ENCODE measurements at regions not wholly inside any gene's neighbourhood (a gene's known extent, or its start where the extent isn't known, plus 50 kb on each side); places are given as distances from the start of the nearest gene placed in this dataset.

GRCh38 chr16:65728167-65728566, 606.3 kb upstream of the CDH11 start:
- peaks cover 16% of the 10 kb centered on the region for H3K9me3 Mint-ChIP-seq
- no peak for TF ChIP-seq CTCF (IDR thresholded peaks at IDR 0.05; ENCODE audit: unreplicated experiment)
- no peaks in the 10 kb centered on the region for H3K36me3 Mint-ChIP-seq
- peaks cover 5% of the 10 kb centered on the region for H3K27me3 Mint-ChIP-seq (ENCODE audit: low read depth)
- H3K4me1 Mint-ChIP-seq: peaks cover 33% of the 10 kb centered on the region
- H3K27ac Mint-ChIP-seq: peak overlapping the region; percentile 90
- no peak for DNase-seq (ENCODE audit: low spot score in 2 of 2, unreplicated experiment in 2 of 2)
- no peak overlapping the region for H3K4me3 Mint-ChIP-seq

- no peak for TF ChIP-seq CTCF (IDR thresholded peaks at IDR 0.05; ENCODE audit: unreplicated experiment)
- Mint-ChIP-seq H3K27me3 (ENCODE audit: low read depth) (peaks cover 5% of the 10 kb centered on the region), H3K36me3 (no peaks in the 10 kb centered on the region), H3K4me3 (no peak overlapping the region), H3K9me3 (peaks cover 16% of the 10 kb centered on the region), H3K4me1 (peaks cover 33% of the 10 kb centered on the region), H3K27ac (peak overlapping the region; percentile 84)
- no peak for DNase-seq (ENCODE audit: low spot score in 2 of 2, unreplicated experiment in 2 of 2)
Observed at GRCh38 chr16:65727534-65728137, 605.8 kb upstream of the CDH11 start.

GRCh38 chr16:65725156-65725845, 603.4 kb upstream of the CDH11 start:
- no peak for TF ChIP-seq CTCF (IDR thresholded peaks at IDR 0.05; ENCODE audit: unreplicated experiment)
- no peaks in the 10 kb centered on the region for H3K36me3 Mint-ChIP-seq
- H3K4me1 Mint-ChIP-seq: peaks cover 38% of the 10 kb centered on the region
- H3K4me3 Mint-ChIP-seq: no peak overlapping the region
- DNase-seq (ENCODE audit: low spot score in 2 of 2, unreplicated experiment in 2 of 2): no peak
- peak overlapping the region; percentile 48 for H3K27ac Mint-ChIP-seq
- peaks cover 9% of the 10 kb centered on the region for H3K9me3 Mint-ChIP-seq
- H3K27me3 Mint-ChIP-seq (ENCODE audit: low read depth): peaks cover 2% of the 10 kb centered on the region

- no peaks in the 10 kb centered on the region for H3K9me3 Mint-ChIP-seq
- H3K36me3 Mint-ChIP-seq: no peaks in the 10 kb centered on the region
- no peak overlapping the region for H3K4me3 Mint-ChIP-seq
- no peak for DNase-seq (ENCODE audit: low spot score in 2 of 2, unreplicated experiment in 2 of 2)
- H3K27me3 Mint-ChIP-seq (ENCODE audit: low read depth): no peaks in the 10 kb centered on the region
- TF ChIP-seq CTCF (IDR thresholded peaks at IDR 0.05; ENCODE audit: unreplicated experiment): no peak
- peaks cover 31% of the 10 kb centered on the region for H3K4me1 Mint-ChIP-seq
- H3K27ac Mint-ChIP-seq: no peak overlapping the region
Observed at GRCh38 chr16:65722429-65722828, 600.6 kb upstream of the CDH11 start.

GRCh38 chr16:65717846-65718245, 596.0 kb upstream of the CDH11 start:
- Mint-ChIP-seq H3K4me3 (no peak overlapping the region), H3K4me1 (peaks cover 22% of the 10 kb centered on the region), H3K36me3 (no peaks in the 10 kb centered on the region), H3K27ac (peak overlapping the region; percentile 21), H3K9me3 (no peaks in the 10 kb centered on the region), H3K27me3 (ENCODE audit: low read depth) (peaks cover 24% of the 10 kb centered on the region)
- no peak for TF ChIP-seq CTCF (IDR thresholded peaks at IDR 0.05; ENCODE audit: unreplicated experiment)
- DNase-seq (ENCODE audit: low spot score in 2 of 2, unreplicated experiment in 2 of 2): no peak

Data from mesothelial cell of epicardium (in vitro differentiated cells).